ENCODE measurements at regions not wholly inside any gene's neighbourhood (a gene's known extent, or its start where the extent isn't known, plus 50 kb on each side); places are given as distances from the start of the nearest gene placed in this dataset.

- H3K27ac Mint-ChIP-seq, result no peak overlapping the region
- Histone ChIP-seq H3K79me2 (ENCODE audit: control insufficient read depth, insufficient read depth, low read length) (no peaks in the 10 kb centered on the region), H3K4me2 (replicated peaks; ENCODE audit: low read depth, low read length, poor library complexity, severe bottlenecking) (no peak overlapping the region), H2AFZ (ENCODE audit: insufficient read depth, low read depth, low read length, poor library complexity, severe bottlenecking) (no peak overlapping the region), H3K36me3 (replicated peaks in 1 of 2; ENCODE audit: control extremely low read depth in 1 of 2, control insufficient read depth in 1 of 2, extremely low read depth in 1 of 2, insufficient read depth in 2 of 2, low read length in 1 of 2) (no peaks in the 10 kb centered on the region), H3K9ac (ENCODE audit: low read length) (no peak overlapping the region), H3K9me3 (ENCODE audit: control extremely low read depth in 1 of 3, control insufficient read depth in 2 of 3, insufficient read depth in 1 of 3, low read length in 2 of 3) (no peaks in the 10 kb centered on the region), H3K4me1 (ENCODE audit: control insufficient read depth in 2 of 2, insufficient read depth in 2 of 2, low read length in 2 of 2) (no peaks in the 10 kb centered on the region), H3K27me3 (replicated peaks in 1 of 4; ENCODE audit: control extremely low read depth in 1 of 4, control insufficient read depth in 3 of 4, insufficient read depth in 4 of 4, low read length in 3 of 4) (no peaks in the 10 kb centered on the region), H4K20me1 (ENCODE audit: control insufficient read depth, insufficient read depth, low read length, poor library complexity, severe bottlenecking) (no peaks in the 10 kb centered on the region), H3K27ac (ENCODE audit: low read length in 2 of 2) (no peak overlapping the region), H3K4me3 (ENCODE audit: control extremely low read depth in 1 of 5, extremely low read depth in 1 of 5, insufficient read depth in 1 of 5, low read depth in 2 of 5, low read length in 4 of 5) (no peak overlapping the region)
- TF ChIP-seq EZH2 (IDR thresholded peaks at IDR 0.05; ENCODE audit: borderline replicate concordance, insufficient read depth, low read depth, low read length, poor library complexity, severe bottlenecking), result no peak
- TF ChIP-seq, protein P1, sequence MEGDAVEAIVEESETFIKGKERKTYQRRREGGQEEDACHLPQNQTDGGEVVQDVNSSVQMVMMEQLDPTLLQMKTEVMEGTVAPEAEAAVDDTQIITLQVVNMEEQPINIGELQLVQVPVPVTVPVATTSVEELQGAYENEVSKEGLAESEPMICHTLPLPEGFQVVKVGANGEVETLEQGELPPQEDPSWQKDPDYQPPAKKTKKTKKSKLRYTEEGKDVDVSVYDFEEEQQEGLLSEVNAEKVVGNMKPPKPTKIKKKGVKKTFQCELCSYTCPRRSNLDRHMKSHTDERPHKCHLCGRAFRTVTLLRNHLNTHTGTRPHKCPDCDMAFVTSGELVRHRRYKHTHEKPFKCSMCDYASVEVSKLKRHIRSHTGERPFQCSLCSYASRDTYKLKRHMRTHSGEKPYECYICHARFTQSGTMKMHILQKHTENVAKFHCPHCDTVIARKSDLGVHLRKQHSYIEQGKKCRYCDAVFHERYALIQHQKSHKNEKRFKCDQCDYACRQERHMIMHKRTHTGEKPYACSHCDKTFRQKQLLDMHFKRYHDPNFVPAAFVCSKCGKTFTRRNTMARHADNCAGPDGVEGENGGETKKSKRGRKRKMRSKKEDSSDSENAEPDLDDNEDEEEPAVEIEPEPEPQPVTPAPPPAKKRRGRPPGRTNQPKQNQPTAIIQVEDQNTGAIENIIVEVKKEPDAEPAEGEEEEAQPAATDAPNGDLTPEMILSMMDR (IDR thresholded peaks at IDR 0.05), result no peak
- POLR2A ChIA-PET, result no interaction called here
- no peaks in the 10 kb centered on the region for H3K9me3 Mint-ChIP-seq (ENCODE audit: insufficient read depth)
- WGBS (ENCODE audit: insufficient coverage), result no CpG with 5 or more reads among the region's 2 CpGs
- intact Hi-C loops (cut with micrococcal nuclease), result no loop called here
- DNase-seq, result no peak
- H3K27me3 Mint-ChIP-seq, result no peaks in the 10 kb centered on the region
- no peak for ATAC-seq (ENCODE audit: low read depth)
- CTCF ChIA-PET, result no interaction called here
- H3K4me1 Mint-ChIP-seq, result no peaks in the 10 kb centered on the region
- no peak overlapping the region for H3K4me3 Mint-ChIP-seq
Measured at GRCh38 chr15:35936284-35936683, 390.3 kb upstream of the DPH6 start.

GRCh38 chr15:35937380-35937779, 391.4 kb upstream of the DPH6 start:
- H3K4me3 ChIP-seq (ENCODE audit: control extremely low read depth in 1 of 5, extremely low read depth in 1 of 5, insufficient read depth in 1 of 5, low read depth in 2 of 5, low read length in 4 of 5), result no peak overlapping the region
- TF ChIP-seq, protein P1 (IDR thresholded peaks at IDR 0.05), result no peak
- no peak for TF ChIP-seq EZH2 (IDR thresholded peaks at IDR 0.05; ENCODE audit: borderline replicate concordance, insufficient read depth, low read depth, low read length, poor library complexity, severe bottlenecking)
- H3K27ac Mint-ChIP-seq, result no peak overlapping the region
- no peak overlapping the region for H2AFZ ChIP-seq (ENCODE audit: insufficient read depth, low read depth, low read length, poor library complexity, severe bottlenecking)
- CTCF ChIA-PET, result no interaction called here
- no peaks in the 10 kb centered on the region for H3K27me3 ChIP-seq (replicated peaks in 1 of 4; ENCODE audit: control extremely low read depth in 1 of 4, control insufficient read depth in 3 of 4, insufficient read depth in 4 of 4, low read length in 3 of 4)
- H3K4me1 ChIP-seq (ENCODE audit: control insufficient read depth in 2 of 2, insufficient read depth in 2 of 2, low read length in 2 of 2), result no peaks in the 10 kb centered on the region
- H3K36me3 ChIP-seq (replicated peaks in 1 of 2; ENCODE audit: control extremely low read depth in 1 of 2, control insufficient read depth in 1 of 2, extremely low read depth in 1 of 2, insufficient read depth in 2 of 2, low read length in 1 of 2), result no peaks in the 10 kb centered on the region
- H3K4me2 ChIP-seq (replicated peaks; ENCODE audit: low read depth, low read length, poor library complexity, severe bottlenecking), result no peak overlapping the region
- POLR2A ChIA-PET, result no interaction called here
- H3K79me2 ChIP-seq (ENCODE audit: control insufficient read depth, insufficient read depth, low read length), result no peaks in the 10 kb centered on the region
- H3K9me3 Mint-ChIP-seq (ENCODE audit: insufficient read depth), result no peaks in the 10 kb centered on the region
- H3K27ac ChIP-seq (ENCODE audit: low read length in 2 of 2), result no peak overlapping the region
- H3K4me1 Mint-ChIP-seq, result no peaks in the 10 kb centered on the region
- ATAC-seq (ENCODE audit: low read depth) (no peak), DNase-seq (no peak)
- no peak overlapping the region for H3K4me3 Mint-ChIP-seq
- no peaks in the 10 kb centered on the region for H3K9me3 ChIP-seq (ENCODE audit: control extremely low read depth in 1 of 3, control insufficient read depth in 2 of 3, insufficient read depth in 1 of 3, low read length in 2 of 3)
- intact Hi-C loops (cut with micrococcal nuclease), result no loop called here
- no CpG with 5 or more reads among the region's 1 CpG for WGBS (ENCODE audit: insufficient coverage)
- H3K9ac ChIP-seq (ENCODE audit: low read length), result no peak overlapping the region
- no peaks in the 10 kb centered on the region for H3K27me3 Mint-ChIP-seq
- no peaks in the 10 kb centered on the region for H4K20me1 ChIP-seq (ENCODE audit: control insufficient read depth, insufficient read depth, low read length, poor library complexity, severe bottlenecking)
